ENCODE measurements at regions not wholly inside any gene's neighbourhood (a gene's known extent, or its start where the extent isn't known, plus 50 kb on each side); places are given as distances from the start of the nearest gene placed in this dataset.

DNA sequence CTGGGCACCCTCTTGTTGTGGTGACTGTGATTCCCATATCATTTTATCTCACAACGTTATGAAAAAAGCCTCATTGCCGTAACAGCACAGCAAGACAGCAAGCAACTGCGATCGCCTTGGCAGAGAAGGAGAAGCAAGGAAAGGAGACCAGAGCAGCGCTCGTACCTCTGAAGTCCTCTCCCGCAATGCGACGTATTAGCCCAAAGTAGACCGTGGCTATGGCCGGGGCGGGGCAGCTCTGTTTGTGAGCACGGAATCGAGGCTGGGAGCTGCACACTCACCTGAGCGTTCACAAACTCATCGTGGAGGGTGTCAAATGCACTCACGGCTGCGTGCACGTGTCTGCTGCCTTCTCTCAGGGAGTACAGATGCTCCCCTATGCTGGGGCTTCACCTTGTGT lies 76.1 kb downstream of the YTHDF1 start:
- TF ChIP-seq, protein P1, sequence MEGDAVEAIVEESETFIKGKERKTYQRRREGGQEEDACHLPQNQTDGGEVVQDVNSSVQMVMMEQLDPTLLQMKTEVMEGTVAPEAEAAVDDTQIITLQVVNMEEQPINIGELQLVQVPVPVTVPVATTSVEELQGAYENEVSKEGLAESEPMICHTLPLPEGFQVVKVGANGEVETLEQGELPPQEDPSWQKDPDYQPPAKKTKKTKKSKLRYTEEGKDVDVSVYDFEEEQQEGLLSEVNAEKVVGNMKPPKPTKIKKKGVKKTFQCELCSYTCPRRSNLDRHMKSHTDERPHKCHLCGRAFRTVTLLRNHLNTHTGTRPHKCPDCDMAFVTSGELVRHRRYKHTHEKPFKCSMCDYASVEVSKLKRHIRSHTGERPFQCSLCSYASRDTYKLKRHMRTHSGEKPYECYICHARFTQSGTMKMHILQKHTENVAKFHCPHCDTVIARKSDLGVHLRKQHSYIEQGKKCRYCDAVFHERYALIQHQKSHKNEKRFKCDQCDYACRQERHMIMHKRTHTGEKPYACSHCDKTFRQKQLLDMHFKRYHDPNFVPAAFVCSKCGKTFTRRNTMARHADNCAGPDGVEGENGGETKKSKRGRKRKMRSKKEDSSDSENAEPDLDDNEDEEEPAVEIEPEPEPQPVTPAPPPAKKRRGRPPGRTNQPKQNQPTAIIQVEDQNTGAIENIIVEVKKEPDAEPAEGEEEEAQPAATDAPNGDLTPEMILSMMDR (conservative IDR thresholded peaks at IDR 0.05): no peak
- no peak for TF ChIP-seq ZFX (IDR thresholded peaks at IDR 0.05)

Measured in C4-2B (cell line).